SK-N-SH treated with all-trans-retinoic acid at 6 μM for 48 hours (cell line): ENCODE measurements at regions not wholly inside any gene's neighbourhood (a gene's known extent, or its start where the extent isn't known, plus 50 kb on each side); places are given as distances from the start of the nearest gene placed in this dataset.

ENCODE experiments used
- CREB5 ChIP-seq: fragments of 250-450 bp; sonication (Bioruptor Pico); IDR thresholded peaks from 2 replicates; pipeline ENCODE4 v1.5.1; 2020; ENCODE audit warnings: low read depth, mild to moderate bottlenecking, moderate library complexity
- OSR1 ChIP-seq: fragments of 250-450 bp; sonication (Bioruptor Pico); IDR thresholded peaks from 2 replicates; pipeline ENCODE4 v1.8.0; 2022; ENCODE audit warnings: moderate library complexity, mild to moderate bottlenecking, inconsistent platforms
- PATZ1 ChIP-seq: fragments of 250-450 bp; sonication (Bioruptor Pico); IDR thresholded peaks from 2 replicates; pipeline ENCODE4 v1.8.0; 2020; ENCODE audit warnings: mild to moderate bottlenecking, moderate library complexity, borderline replicate concordance

- TF ChIP-seq PATZ1 (no peak), CREB5 (CRISPR knock-in tag) (no peak), OSR1 (CRISPR knock-in tag) (no peak)
These were observed 138.8 kb downstream of the HSD17B3 start for GRCh38 chr9:96163161-96163560.
